H1 (cell line): ENCODE measurements at regions not wholly inside any gene's neighbourhood (a gene's known extent, or its start where the extent isn't known, plus 50 kb on each side); places are given as distances from the start of the nearest gene placed in this dataset.
A peak's percentile ranks its signal among the peaks of the same experiment; 100 is the strongest.

Experiments used
- CTCF ChIA-PET: fragments of 300-600 bp; sonication (Branson Sonifier 250); formaldehyde crosslinking; loops from one replicate; lab custom pipeline; 2021; ENCODE audit not compliant: partially characterized antibody; lab: Charles Lee
- POLR2A ChIA-PET: fragments of 300-600 bp; sonication (Branson Sonifier 250); formaldehyde crosslinking; loops from one replicate; lab custom pipeline; 2021; ENCODE audit warnings: inconsistent platforms; ENCODE audit not compliant: partially characterized antibody; lab: Charles Lee
- DNase-seq, 2 experiments: peaks; one replicate each; pipeline versions ENCODE4 v3.0.0 to v3.0.0-alpha.2; 2010 to 2022; ENCODE audit warnings: low spot score in 2 of 2, low read depth in 1 of 2, mixed read lengths in 1 of 2
- FAIRE-seq: peaks from 2 replicates; lab custom pipeline; 2011; peaks lifted over from hg19 to GRCh38; lab: Jason Lieb, UNC
- H2AFZ ChIP-seq: 2 replicates; pipeline ENCODE4 v1.8.1; 2012; ENCODE audit warnings: low read length, inconsistent platforms
- H2AK5ac ChIP-seq: 2 replicates; pipeline ENCODE4 v1.6.1; 2013; ENCODE audit warnings: low read depth, low read length
- H2BK120ac ChIP-seq: replicated peaks from 2 replicates; pipeline ENCODE3; 2013; ENCODE audit warnings: low read depth, low read length, inconsistent platforms
- H2BK12ac ChIP-seq: 2 replicates; pipeline ENCODE4 v1.6.1; 2013; ENCODE audit warnings: low read depth, low read length
- H2BK15ac ChIP-seq: 2 replicates; pipeline ENCODE4 v1.6.1; 2013; ENCODE audit warnings: low read length
- H2BK20ac ChIP-seq: 2 replicates; pipeline ENCODE4 v1.6.1; 2013; ENCODE audit warnings: low read length
- H2BK5ac ChIP-seq: 2 replicates; pipeline ENCODE4 v1.6.1; 2013; ENCODE audit warnings: low read depth, low read length
- H3K14ac ChIP-seq: 2 replicates; pipeline ENCODE4 v1.6.1; 2013; ENCODE audit warnings: inconsistent platforms; ENCODE audit not compliant: insufficient read length
- H3K18ac ChIP-seq: 2 replicates; pipeline ENCODE4 v1.6.1; 2013; ENCODE audit warnings: low read length; ENCODE audit errors: extremely low read depth
- H3K23ac ChIP-seq: 2 replicates; pipeline ENCODE4 v1.6.1; 2013; ENCODE audit warnings: inconsistent platforms; ENCODE audit not compliant: insufficient read length
- H3K23me2 ChIP-seq: 2 replicates; pipeline ENCODE4 v1.6.1; 2013; ENCODE audit warnings: low read depth, low read length
- H3K27ac ChIP-seq: 2 replicates; pipeline ENCODE4 v1.6.1; 2011; ENCODE audit warnings: low read depth, low read length, inconsistent platforms
- H3K27me3 ChIP-seq, 4 experiments: replicated peaks in 1 of 4; 1 replicate in 1 of 4; 2 replicates in 3 of 4; pipeline versions ENCODE4 v1.6.1 to v1.8.1; 2011 to 2013; ENCODE audit warnings: low read length in 3 of 4, mild to moderate bottlenecking in 3 of 4, inconsistent platforms in 2 of 4, mixed read lengths in 2 of 4, moderate library complexity in 1 of 4; ENCODE audit not compliant: control insufficient read depth in 3 of 4, insufficient read depth in 3 of 4; ENCODE audit errors: extremely low read depth in 1 of 4
- H3K36me3 ChIP-seq, 4 experiments: 2 replicates each; pipeline versions ENCODE4 v1.6.1 to v1.8.1; 2011 to 2013; ENCODE audit warnings: mild to moderate bottlenecking in 4 of 4, low read length in 3 of 4, moderate library complexity in 2 of 4, control low read depth in 1 of 4, inconsistent platforms in 1 of 4; ENCODE audit not compliant: insufficient read depth in 4 of 4, control insufficient read depth in 2 of 4
- H3K4ac ChIP-seq: replicated peaks from 2 replicates; pipeline ENCODE3; 2013; ENCODE audit warnings: low read length, low read depth, mixed read lengths, inconsistent platforms; ENCODE audit not compliant: insufficient read length
- H3K4me1 ChIP-seq, 4 experiments: replicated peaks in 1 of 4; 1 replicate in 1 of 4; 2 replicates in 3 of 4; pipeline versions ENCODE4 v1.6.1 to v1.8.1; 2011 to 2013; ENCODE audit warnings: low read length in 3 of 4, inconsistent platforms in 2 of 4, mixed read lengths in 1 of 4; ENCODE audit not compliant: insufficient read depth in 4 of 4, control insufficient read depth in 3 of 4
- H3K4me2 ChIP-seq, 2 experiments: 2 replicates each; pipeline versions ENCODE4 v1.6.1 to v1.8.1; 2011 to 2013; ENCODE audit warnings: low read depth in 2 of 2, low read length in 2 of 2, control low read depth in 1 of 2, inconsistent platforms in 1 of 2, mild to moderate bottlenecking in 1 of 2; ENCODE audit not compliant: insufficient read depth in 1 of 2
- H3K4me3 ChIP-seq, 4 experiments: fragments of 200-600, 300-600 bp in 1 of 4; sonication (generic), shearing (Covaris generic), sonication (Bioruptor Twin) in 1 of 4; 2 replicates each; pipeline versions ENCODE4 v1.5.1 to v1.8.1; 2011 to 2016; ENCODE audit warnings: low read length in 4 of 4, low read depth in 3 of 4, control low read depth in 2 of 4, inconsistent platforms in 2 of 4, mild to moderate bottlenecking in 2 of 4, mixed read lengths in 1 of 4, moderate library complexity in 1 of 4; ENCODE audit not compliant: insufficient read depth in 2 of 4; ENCODE audit errors: extremely low read depth in 1 of 4
- H3K56ac ChIP-seq: replicated peaks from 2 replicates; pipeline ENCODE3; 2013; ENCODE audit warnings: low read depth, mild to moderate bottlenecking, mixed read lengths, low read length, inconsistent platforms; ENCODE audit not compliant: insufficient read length
- H3K79me1 ChIP-seq: 2 replicates; pipeline ENCODE4 v1.6.1; 2013; ENCODE audit warnings: low read depth, low read length, control low read depth
- H3K79me2 ChIP-seq, 2 experiments: 2 replicates each; pipeline versions ENCODE4 v1.6.1 to v1.8.1; 2012 to 2013; ENCODE audit warnings: low read length in 2 of 2, mild to moderate bottlenecking in 2 of 2, inconsistent platforms in 1 of 2; ENCODE audit not compliant: insufficient read depth in 2 of 2, control insufficient read depth in 1 of 2
- H3K9ac ChIP-seq, 4 experiments: replicated peaks in 1 of 4; 1 replicate in 1 of 4; 2 replicates in 3 of 4; pipeline versions ENCODE4 v1.6.1 to v1.8.1; 2011 to 2013; ENCODE audit warnings: low read depth in 3 of 4, low read length in 3 of 4, control low read depth in 2 of 4, mild to moderate bottlenecking in 2 of 4, moderate library complexity in 2 of 4, inconsistent platforms in 1 of 4; ENCODE audit errors: extremely low read depth in 1 of 4
- H3K9me3 ChIP-seq, 2 experiments: 2 replicates each; pipeline versions ENCODE4 v1.6.1 to v1.8.1; 2012 to 2013; ENCODE audit warnings: mild to moderate bottlenecking in 2 of 2, moderate library complexity in 2 of 2, control low read depth in 1 of 2, inconsistent platforms in 1 of 2, low read depth in 1 of 2, low read length in 1 of 2, mixed read lengths in 1 of 2; ENCODE audit not compliant: insufficient read depth in 2 of 2
- H4K20me1 ChIP-seq, 2 experiments: replicated peaks in 1 of 2; 2 replicates each; pipeline versions ENCODE3 to v1.8.1; 2011 to 2013; ENCODE audit warnings: inconsistent platforms in 2 of 2, low read length in 2 of 2, mild to moderate bottlenecking in 1 of 2; ENCODE audit not compliant: insufficient read depth in 2 of 2, control insufficient read depth in 1 of 2
- H4K5ac ChIP-seq: 2 replicates; pipeline ENCODE4 v1.6.1; 2013; ENCODE audit warnings: low read length, low read depth, mixed read lengths, inconsistent platforms; ENCODE audit not compliant: insufficient read length
- H4K8ac ChIP-seq: 2 replicates; pipeline ENCODE4 v1.8.0; 2013; ENCODE audit warnings: mild to moderate bottlenecking, moderate library complexity, low read length, inconsistent platforms; ENCODE audit not compliant: insufficient read depth; ENCODE audit errors: extremely low read depth
- H4K91ac ChIP-seq: replicated peaks from 2 replicates; pipeline ENCODE3; 2013; ENCODE audit warnings: low read length, mixed read lengths, inconsistent platforms; ENCODE audit not compliant: insufficient read length
- CHD2 ChIP-seq: IDR thresholded peaks from 2 replicates; pipeline ENCODE4 v1.6.1; 2012; ENCODE audit warnings: low read length, improper control_type of control experiment
- CREB1 ChIP-seq: IDR thresholded peaks from 2 replicates; pipeline ENCODE4 v1.6.1; 2012; ENCODE audit warnings: inconsistent platforms
- EGR1 ChIP-seq: IDR thresholded peaks from 2 replicates; pipeline ENCODE4 v1.6.1; 2011; ENCODE audit warnings: low read depth, low read length, borderline replicate concordance
- JUN ChIP-seq: IDR thresholded peaks from 2 replicates; pipeline ENCODE4 v1.6.1; 2011; ENCODE audit warnings: low read depth, mild to moderate bottlenecking, improper control_type of control experiment, low read length
- PHF8 ChIP-seq: fragments of 200-600 bp; sonication (generic); conservative IDR thresholded peaks from 2 replicates; pipeline ENCODE4 v1.7.1; 2012; ENCODE audit warnings: low read depth, mild to moderate bottlenecking, inconsistent platforms, low read length, moderate library complexity
- POLR2A ChIP-seq, 2 experiments: IDR thresholded peaks; 1 replicate in 1 of 2; 2 replicates in 1 of 2; pipeline ENCODE4 v1.6.1; 2011; ENCODE audit warnings: low read depth in 2 of 2, low read length in 2 of 2, mild to moderate bottlenecking in 2 of 2; ENCODE audit errors: control extremely low read depth in 1 of 2
- WGBS, 2 experiments: shearing (Covaris generic) in 1 of 2; methylation state at CpG; one replicate each; pipeline versions ENCODE4 v1.1.6 to v1.1.7; 2013 to 2015; ENCODE audit warnings: low lambda C conversion rate in 2 of 2, mixed read lengths in 2 of 2, inconsistent platforms in 1 of 2, low coverage in 1 of 2, missing lambda C conversion rate in 1 of 2; ENCODE audit not compliant: insufficient replicate concordance in 2 of 2, insufficient coverage in 1 of 2, insufficient read length in 1 of 2; ENCODE audit errors: extremely low coverage in 1 of 2, missing lambda C conversion rate in 1 of 2; 5-methylcytosine and 5-hydroxymethylcytosine counted together

DNA sequence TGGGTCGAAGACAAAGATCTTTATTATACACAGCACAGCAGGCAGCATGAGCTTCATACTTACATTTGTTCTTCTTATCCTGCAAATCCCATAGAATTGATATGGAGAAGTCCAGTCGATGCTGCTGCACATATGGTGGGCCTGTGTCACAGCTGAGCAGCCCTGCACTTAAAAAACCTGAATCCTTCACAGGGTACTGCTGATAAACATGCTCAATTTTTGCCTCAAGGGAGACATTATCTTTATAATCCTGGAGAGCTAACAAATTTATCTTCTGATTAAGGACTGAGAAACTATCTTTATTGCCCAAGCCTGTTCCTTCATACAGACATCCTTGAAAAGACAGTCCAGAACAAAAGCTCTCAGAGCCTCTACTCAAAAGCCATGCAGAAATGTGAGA lies 434.4 kb upstream of the FAM47C start (continued):
- TF ChIP-seq JUN = no peak

DNA sequence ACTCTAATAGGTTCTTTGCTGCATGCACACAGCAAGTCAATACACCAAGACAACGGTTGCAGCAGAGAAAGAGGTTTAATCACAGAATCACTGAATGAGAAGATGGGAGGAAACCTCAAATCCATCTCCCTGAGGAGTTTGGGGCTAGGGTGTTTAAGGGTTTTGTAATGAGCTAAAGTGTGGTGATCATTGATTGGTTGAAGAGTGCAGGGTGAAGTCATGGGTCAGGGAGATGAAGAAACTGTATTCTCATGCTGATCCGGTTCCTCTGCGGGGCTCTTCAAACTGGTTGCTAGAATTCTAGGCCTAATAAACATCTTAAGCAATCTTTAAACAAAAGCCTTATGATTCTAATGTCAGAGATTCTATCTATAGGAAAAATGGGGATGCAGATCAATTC lies 432.5 kb upstream of the FAM47C start:
- 23% methylated on average over 3 of the region's 3 CpGs; no CpG with 5 or more reads in 1 of the 2 experiments for WGBS, 2 experiments
- Histone ChIP-seq H3K4ac (no peak overlapping the region), H3K56ac (no peak overlapping the region), H2AK5ac (no peak overlapping the region), H4K5ac (no peak overlapping the region), H3K4me2 (no peak overlapping the region; a peak in 1 of 4 replicates), H3K79me1 (no peaks in the 10 kb centered on the region), H3K27ac (no peak overlapping the region), H4K20me1 (no peaks in the 10 kb centered on the region), H3K4me1 (no peaks in the 10 kb centered on the region), H2BK120ac (no peak overlapping the region), H2BK12ac (no peak overlapping the region), H3K27me3 (no peaks in the 10 kb centered on the region), H3K18ac (no peak overlapping the region), H2AFZ (no peak overlapping the region), H3K36me3 (no peaks in the 10 kb centered on the region), H2BK15ac (no peak overlapping the region), H2BK20ac (no peak overlapping the region), H3K4me3 (no peak overlapping the region), H2BK5ac (no peak overlapping the region), H3K9me3 (no peaks in the 10 kb centered on the region), H3K23ac (no peak overlapping the region), H3K79me2 (no peaks in the 10 kb centered on the region), H3K14ac (no peak overlapping the region), H3K9ac (no peak overlapping the region), H3K23me2 (no peaks in the 10 kb centered on the region), H4K8ac (no peak overlapping the region), H4K91ac (no peak overlapping the region)
- TF ChIP-seq EGR1 (no peak), CREB1 (no peak), PHF8 (no peak), CHD2 (no peak), POLR2A (IDR thresholded peaks at IDR 0.05; ENCODE audit: control extremely low read depth in 1 of 2, low read depth in 2 of 2, low read length in 2 of 2) (no peak)
- FAIRE-seq = peak; percentile 62
- CTCF ChIA-PET = no interaction called here
- DNase-seq = no peak
- POLR2A ChIA-PET = no interaction called here
